ENCODE measurements at regions not wholly inside any gene's neighbourhood (a gene's known extent, or its start where the extent isn't known, plus 50 kb on each side); places are given as distances from the start of the nearest gene placed in this dataset.

DNA sequence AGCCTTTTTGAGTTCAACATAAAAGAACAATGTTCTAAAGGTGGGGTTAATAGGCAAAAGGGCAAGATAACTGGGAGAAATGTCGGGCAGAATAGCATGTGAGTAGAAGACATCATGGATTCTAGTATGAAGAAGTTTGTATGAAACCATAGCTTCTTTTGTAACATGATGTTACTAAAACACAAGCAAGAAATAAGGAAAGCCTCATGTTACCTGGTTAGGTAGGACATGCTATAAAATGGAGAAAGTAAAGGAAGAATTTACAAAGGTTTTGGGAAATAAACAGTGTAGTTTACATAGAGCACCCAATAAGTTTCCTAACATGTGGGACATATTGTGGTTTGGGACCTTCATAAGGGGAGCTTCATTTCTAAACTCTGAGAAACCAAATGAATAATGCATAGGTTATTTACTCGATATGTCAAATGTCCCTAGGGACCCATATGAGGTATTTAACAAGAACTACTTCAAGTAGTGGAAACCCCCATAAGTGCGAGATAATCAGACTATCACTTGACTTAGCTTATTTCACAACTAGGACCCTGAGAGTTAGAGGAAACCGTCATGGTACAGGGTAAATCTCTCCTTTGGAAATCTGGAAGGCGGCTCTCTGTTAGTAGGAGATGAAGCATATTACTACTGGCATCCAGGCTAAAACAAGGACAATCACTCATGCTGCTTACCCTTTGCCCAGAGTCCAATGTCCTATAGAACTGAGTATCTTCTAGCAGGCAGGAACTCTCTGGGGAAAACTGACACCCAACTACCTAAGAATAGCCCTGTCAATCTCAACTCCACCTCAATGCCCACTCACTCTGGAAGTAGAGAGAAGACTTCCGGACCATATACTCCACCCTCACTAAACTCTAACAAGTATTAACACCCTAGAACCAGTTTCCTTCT is 57.5 kb downstream of the ILRUN start:
- Histone ChIP-seq H2AFZ (ENCODE audit: insufficient read depth, low read depth, low read length, poor library complexity, severe bottlenecking) (no peak overlapping the region), H3K4me1 (ENCODE audit: control insufficient read depth in 2 of 2, insufficient read depth in 2 of 2, low read length in 2 of 2) (peaks cover 17 to 21% of the 10 kb centered on the region in 2 donors), H3K4me2 (replicated peaks; ENCODE audit: low read depth, low read length, poor library complexity, severe bottlenecking) (peak overlapping the region; percentile 44), H3K9ac (ENCODE audit: low read length) (peak overlapping the region; percentile 26), H4K20me1 (ENCODE audit: control insufficient read depth, insufficient read depth, low read length, poor library complexity, severe bottlenecking) (peaks cover 5% of the 10 kb centered on the region), H3K79me2 (ENCODE audit: control insufficient read depth, insufficient read depth, low read length) (peaks cover 79% of the 10 kb centered on the region), H3K9me3 (ENCODE audit: control extremely low read depth in 1 of 3, control insufficient read depth in 2 of 3, insufficient read depth in 1 of 3, low read length in 2 of 3) (no peaks in the 10 kb centered on the region), H3K27ac (ENCODE audit: low read length in 2 of 2) (peak overlapping the region; percentile 61 to 86), H3K36me3 (replicated peaks in 1 of 2; ENCODE audit: control extremely low read depth in 1 of 2, control insufficient read depth in 1 of 2, extremely low read depth in 1 of 2, insufficient read depth in 2 of 2, low read length in 1 of 2) (peaks cover 4 to 13% of the 10 kb centered on the region in 2 experiments), H3K4me3 (ENCODE audit: control extremely low read depth in 1 of 5, extremely low read depth in 1 of 5, insufficient read depth in 1 of 5, low read depth in 2 of 5, low read length in 4 of 5) (no peak overlapping the region), H3K27me3 (replicated peaks in 1 of 4; ENCODE audit: control extremely low read depth in 1 of 4, control insufficient read depth in 3 of 4, insufficient read depth in 4 of 4, low read length in 3 of 4) (no peaks in the 10 kb centered on the region)
- H3K4me1 Mint-ChIP-seq = peaks cover 41% of the 10 kb centered on the region
- no peak for TF ChIP-seq EZH2 (IDR thresholded peaks at IDR 0.05; ENCODE audit: borderline replicate concordance, insufficient read depth, low read depth, low read length, poor library complexity, severe bottlenecking)
- TF ChIP-seq, protein P1, sequence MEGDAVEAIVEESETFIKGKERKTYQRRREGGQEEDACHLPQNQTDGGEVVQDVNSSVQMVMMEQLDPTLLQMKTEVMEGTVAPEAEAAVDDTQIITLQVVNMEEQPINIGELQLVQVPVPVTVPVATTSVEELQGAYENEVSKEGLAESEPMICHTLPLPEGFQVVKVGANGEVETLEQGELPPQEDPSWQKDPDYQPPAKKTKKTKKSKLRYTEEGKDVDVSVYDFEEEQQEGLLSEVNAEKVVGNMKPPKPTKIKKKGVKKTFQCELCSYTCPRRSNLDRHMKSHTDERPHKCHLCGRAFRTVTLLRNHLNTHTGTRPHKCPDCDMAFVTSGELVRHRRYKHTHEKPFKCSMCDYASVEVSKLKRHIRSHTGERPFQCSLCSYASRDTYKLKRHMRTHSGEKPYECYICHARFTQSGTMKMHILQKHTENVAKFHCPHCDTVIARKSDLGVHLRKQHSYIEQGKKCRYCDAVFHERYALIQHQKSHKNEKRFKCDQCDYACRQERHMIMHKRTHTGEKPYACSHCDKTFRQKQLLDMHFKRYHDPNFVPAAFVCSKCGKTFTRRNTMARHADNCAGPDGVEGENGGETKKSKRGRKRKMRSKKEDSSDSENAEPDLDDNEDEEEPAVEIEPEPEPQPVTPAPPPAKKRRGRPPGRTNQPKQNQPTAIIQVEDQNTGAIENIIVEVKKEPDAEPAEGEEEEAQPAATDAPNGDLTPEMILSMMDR (IDR thresholded peaks at IDR 0.05) = no peak
- POLR2A ChIA-PET = interaction anchor here (0.6 to 0.9 kb wide), 2 partner anchors 18 to 33 kb away, joined by 3 read pairs; no protein-coding TSS in a partner anchor
- intact Hi-C loops (cut with micrococcal nuclease) = loop anchor here (2.0 kb wide), 4 partner anchors 18 to 118 kb away; partner anchors contain the start of genes ILRUN and SNRPC
- no CpG with 5 or more reads among the region's 6 CpGs for WGBS (ENCODE audit: insufficient coverage)
- peak overlapping the region; percentile 70 for H3K27ac Mint-ChIP-seq
- H3K9me3 Mint-ChIP-seq (ENCODE audit: insufficient read depth) = no peaks in the 10 kb centered on the region
- DNase-seq = peak; percentile 74
- peak overlapping the region; percentile 79 for H3K4me3 Mint-ChIP-seq
- peak; percentile 77 for ATAC-seq (ENCODE audit: low read depth)
- no peaks in the 10 kb centered on the region for H3K27me3 Mint-ChIP-seq
- CTCF ChIA-PET = interaction anchor here (0.7 to 3.0 kb wide), 7 partner anchors 14 to 501 kb away, joined by 3 to 9 read pairs (median 4); partner anchors contain the start of gene BLTP3A

GRCh38 chr6:34633785-34634184 is 62.8 kb downstream of the ILRUN start:
- H3K4me1 ChIP-seq (ENCODE audit: control insufficient read depth in 2 of 2, insufficient read depth in 2 of 2, low read length in 2 of 2) = peaks cover 3 to 8% of the 10 kb centered on the region in 2 donors
- H3K4me2 ChIP-seq (replicated peaks; ENCODE audit: low read depth, low read length, poor library complexity, severe bottlenecking) = no peak overlapping the region
- no peak overlapping the region for H3K27ac Mint-ChIP-seq
- POLR2A ChIA-PET = interaction anchor here (0.6 kb wide), 1 partner anchor 1846 kb away, joined by 13 read pairs; no protein-coding TSS in a partner anchor
- no peaks in the 10 kb centered on the region for H3K9me3 Mint-ChIP-seq (ENCODE audit: insufficient read depth)
- DNase-seq = no peak
- H3K4me3 Mint-ChIP-seq = no peak overlapping the region
- intact Hi-C loops (cut with micrococcal nuclease) = no loop called here
- H3K9me3 ChIP-seq (ENCODE audit: control extremely low read depth in 1 of 3, control insufficient read depth in 2 of 3, insufficient read depth in 1 of 3, low read length in 2 of 3) = no peaks in the 10 kb centered on the region
- no peak overlapping the region for H3K27ac ChIP-seq (ENCODE audit: low read length in 2 of 2)
- no peak for ATAC-seq (ENCODE audit: low read depth)
- H3K79me2 ChIP-seq (ENCODE audit: control insufficient read depth, insufficient read depth, low read length) = peaks cover 70% of the 10 kb centered on the region
- CTCF ChIA-PET = interaction anchor here (2.0 kb wide), 1 partner anchor 25 kb away, joined by 6 read pairs; no protein-coding TSS in a partner anchor
- no peak overlapping the region for H3K9ac ChIP-seq (ENCODE audit: low read length)
- H3K36me3 ChIP-seq (replicated peaks in 1 of 2; ENCODE audit: control extremely low read depth in 1 of 2, control insufficient read depth in 1 of 2, extremely low read depth in 1 of 2, insufficient read depth in 2 of 2, low read length in 1 of 2) = peaks cover 10% of the 10 kb centered on the region in 2 experiments
- peaks cover 29% of the 10 kb centered on the region for H3K4me1 Mint-ChIP-seq
- no peaks in the 10 kb centered on the region for H3K27me3 Mint-ChIP-seq
- peaks cover 10% of the 10 kb centered on the region for H4K20me1 ChIP-seq (ENCODE audit: control insufficient read depth, insufficient read depth, low read length, poor library complexity, severe bottlenecking)
- H3K27me3 ChIP-seq (replicated peaks in 1 of 4; ENCODE audit: control extremely low read depth in 1 of 4, control insufficient read depth in 3 of 4, insufficient read depth in 4 of 4, low read length in 3 of 4) = no peaks in the 10 kb centered on the region
- no CpG with 5 or more reads among the region's 2 CpGs for WGBS (ENCODE audit: insufficient coverage)
- no peak overlapping the region for H3K4me3 ChIP-seq (ENCODE audit: control extremely low read depth in 1 of 5, extremely low read depth in 1 of 5, insufficient read depth in 1 of 5, low read depth in 2 of 5, low read length in 4 of 5)
- H2AFZ ChIP-seq (ENCODE audit: insufficient read depth, low read depth, low read length, poor library complexity, severe bottlenecking) = no peak overlapping the region
- TF ChIP-seq EZH2 (IDR thresholded peaks at IDR 0.05; ENCODE audit: borderline replicate concordance, insufficient read depth, low read depth, low read length, poor library complexity, severe bottlenecking) = no peak
- TF ChIP-seq, protein P1 (IDR thresholded peaks at IDR 0.05) = no peak

All from B cell (primary cell).